Hepatocyte (in vitro differentiated cells): ENCODE measurements at regions not wholly inside any gene's neighbourhood (a gene's known extent, or its start where the extent isn't known, plus 50 kb on each side); places are given as distances from the start of the nearest gene placed in this dataset.

ENCODE experiments used
- DNase-seq: peaks from one replicate; pipeline ENCODE4 v3.0.0-alpha.2; 2016; ENCODE audit warnings: low spot score
- H2AFZ ChIP-seq: fragments of 200-600 bp; sonication (generic); 2 replicates; pipeline ENCODE4 v1.6.0; 2016; ENCODE audit warnings: antibody characterized with exemption, mild to moderate bottlenecking
- H3K27ac ChIP-seq: fragments of 200-600 bp; sonication (generic); 2 replicates; pipeline ENCODE4 v1.5.1; 2016; ENCODE audit warnings: mild to moderate bottlenecking
- H3K27me3 ChIP-seq: fragments of 200-600 bp; sonication (generic); 2 replicates; pipeline ENCODE4 v1.6.1; 2016
- H3K36me3 ChIP-seq: fragments of 200-600 bp; sonication (generic); replicated peaks from 2 replicates; pipeline ENCODE4 v1.5.1; 2016; ENCODE audit warnings: low read depth; ENCODE audit not compliant: insufficient read depth
- H3K4me1 ChIP-seq: fragments of 200-600 bp; sonication (generic); 2 replicates; pipeline ENCODE4 v1.5.1; 2016; ENCODE audit warnings: mild to moderate bottlenecking, moderate library complexity; ENCODE audit not compliant: insufficient read depth
- H3K4me2 ChIP-seq: fragments of 200-600 bp; sonication (generic); 2 replicates; pipeline ENCODE4 v1.6.0; 2016
- H3K4me3 ChIP-seq: fragments of 200-600 bp; sonication (generic); 2 replicates; pipeline ENCODE4 v1.5.1; 2016; ENCODE audit warnings: mild to moderate bottlenecking
- H3K79me2 ChIP-seq: fragments of 200-600 bp; sonication (generic); 2 replicates; pipeline ENCODE4 v1.6.0; 2017; ENCODE audit warnings: mild to moderate bottlenecking
- H3K9me2 ChIP-seq: fragments of 200-600 bp; sonication (generic); replicated peaks from 2 replicates; pipeline ENCODE4 v1.6.0; 2017; ENCODE audit warnings: mild to moderate bottlenecking; ENCODE audit not compliant: insufficient read depth
- H3K9me3 ChIP-seq: fragments of 200-600 bp; sonication (generic); 2 replicates; pipeline ENCODE4 v1.5.1; 2016; ENCODE audit warnings: low read depth, mild to moderate bottlenecking
- H4K20me1 ChIP-seq: fragments of 200-600 bp; sonication (generic); 2 replicates; pipeline ENCODE4 v1.6.0; 2016; ENCODE audit warnings: mild to moderate bottlenecking; ENCODE audit not compliant: insufficient read depth, poor library complexity, severe bottlenecking
- EZH2 ChIP-seq: fragments of 200-600 bp; sonication (generic); IDR thresholded peaks from 2 replicates; pipeline ENCODE4 v1.6.1; 2016; ENCODE audit warnings: antibody characterized with exemption, mild to moderate bottlenecking, borderline replicate concordance
- EZH2phosphoT487 ChIP-seq: fragments of 200-600 bp; sonication (generic); IDR thresholded peaks from one replicate; pipeline ENCODE4 v1.6.1; 2018; ENCODE audit warnings: antibody characterized with exemption, mild to moderate bottlenecking, low read depth, moderate library complexity; ENCODE audit not compliant: unreplicated experiment, severe bottlenecking
- WGBS: methylation state at CpG from one replicate; pipeline ENCODE4 v1.1.6; 2016; ENCODE audit warnings: low lambda C conversion rate; ENCODE audit errors: missing lambda C conversion rate; 5-methylcytosine and 5-hydroxymethylcytosine counted together
- TF ChIP-seq, protein P1 (sequence below): fragments of 200-600 bp; sonication (generic); IDR thresholded peaks from 2 replicates; pipeline ENCODE4 v1.5.1; 2016; ENCODE audit warnings: antibody characterized with exemption, mild to moderate bottlenecking; ENCODE audit not compliant: poor library complexity

- DNase-seq = no peak
- no peaks in the 10 kb centered on the region for H3K27me3 ChIP-seq
- no peak overlapping the region for H3K4me2 ChIP-seq
- no peak overlapping the region for H3K4me3 ChIP-seq
- H3K27ac ChIP-seq = no peak overlapping the region
- H3K9me2 ChIP-seq = no peaks in the 10 kb centered on the region
- no peaks in the 10 kb centered on the region for H3K9me3 ChIP-seq
- H2AFZ ChIP-seq = no peak overlapping the region
- no peaks in the 10 kb centered on the region for H3K79me2 ChIP-seq
- H3K36me3 ChIP-seq = no peaks in the 10 kb centered on the region
- 83% methylated on average over 4 of the region's 4 CpGs for WGBS
- TF ChIP-seq EZH2phosphoT487 (no peak), EZH2 (no peak)
- TF ChIP-seq, protein P1, sequence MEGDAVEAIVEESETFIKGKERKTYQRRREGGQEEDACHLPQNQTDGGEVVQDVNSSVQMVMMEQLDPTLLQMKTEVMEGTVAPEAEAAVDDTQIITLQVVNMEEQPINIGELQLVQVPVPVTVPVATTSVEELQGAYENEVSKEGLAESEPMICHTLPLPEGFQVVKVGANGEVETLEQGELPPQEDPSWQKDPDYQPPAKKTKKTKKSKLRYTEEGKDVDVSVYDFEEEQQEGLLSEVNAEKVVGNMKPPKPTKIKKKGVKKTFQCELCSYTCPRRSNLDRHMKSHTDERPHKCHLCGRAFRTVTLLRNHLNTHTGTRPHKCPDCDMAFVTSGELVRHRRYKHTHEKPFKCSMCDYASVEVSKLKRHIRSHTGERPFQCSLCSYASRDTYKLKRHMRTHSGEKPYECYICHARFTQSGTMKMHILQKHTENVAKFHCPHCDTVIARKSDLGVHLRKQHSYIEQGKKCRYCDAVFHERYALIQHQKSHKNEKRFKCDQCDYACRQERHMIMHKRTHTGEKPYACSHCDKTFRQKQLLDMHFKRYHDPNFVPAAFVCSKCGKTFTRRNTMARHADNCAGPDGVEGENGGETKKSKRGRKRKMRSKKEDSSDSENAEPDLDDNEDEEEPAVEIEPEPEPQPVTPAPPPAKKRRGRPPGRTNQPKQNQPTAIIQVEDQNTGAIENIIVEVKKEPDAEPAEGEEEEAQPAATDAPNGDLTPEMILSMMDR = no peak
- H4K20me1 ChIP-seq = no peaks in the 10 kb centered on the region
- H3K4me1 ChIP-seq = peaks cover 18% of the 10 kb centered on the region
Observed at GRCh38 chr10:78614267-78614666, 454.5 kb upstream of the ZMIZ1 start.

GRCh38 chr10:78614744-78615143 lies 454.0 kb upstream of the ZMIZ1 start:
- H3K9me2 ChIP-seq = no peaks in the 10 kb centered on the region
- no peak overlapping the region for H3K4me2 ChIP-seq
- no peaks in the 10 kb centered on the region for H3K27me3 ChIP-seq
- TF ChIP-seq, protein P1 = no peak
- no peak for TF ChIP-seq EZH2
- no peak for TF ChIP-seq EZH2phosphoT487
- no peak for DNase-seq
- H3K27ac ChIP-seq = no peak overlapping the region
- H3K79me2 ChIP-seq = no peaks in the 10 kb centered on the region
- peaks cover 23% of the 10 kb centered on the region for H3K4me1 ChIP-seq
- no peak overlapping the region for H3K4me3 ChIP-seq
- WGBS = 99% methylated on average over 3 of the region's 3 CpGs
- no peaks in the 10 kb centered on the region for H4K20me1 ChIP-seq
- no peak overlapping the region for H2AFZ ChIP-seq
- H3K9me3 ChIP-seq = no peaks in the 10 kb centered on the region
- no peaks in the 10 kb centered on the region for H3K36me3 ChIP-seq

- H3K79me2 ChIP-seq = no peaks in the 10 kb centered on the region
- H3K4me2 ChIP-seq = no peak overlapping the region
- H3K4me3 ChIP-seq = no peak overlapping the region
- DNase-seq = no peak
- no peak overlapping the region for H3K27ac ChIP-seq
- no peak overlapping the region for H2AFZ ChIP-seq
- H3K9me2 ChIP-seq = no peaks in the 10 kb centered on the region
- H3K9me3 ChIP-seq = no peaks in the 10 kb centered on the region
- TF ChIP-seq EZH2 (no peak), EZH2phosphoT487 (no peak)
- TF ChIP-seq, protein P1 = no peak
- peaks cover 34% of the 10 kb centered on the region for H3K4me1 ChIP-seq
- no peaks in the 10 kb centered on the region for H3K27me3 ChIP-seq
- no peaks in the 10 kb centered on the region for H3K36me3 ChIP-seq
- H4K20me1 ChIP-seq = no peaks in the 10 kb centered on the region
- 46% methylated on average over 4 of the region's 4 CpGs for WGBS
Observed at GRCh38 chr10:78616125-78616695, 452.6 kb upstream of the ZMIZ1 start.

DNA sequence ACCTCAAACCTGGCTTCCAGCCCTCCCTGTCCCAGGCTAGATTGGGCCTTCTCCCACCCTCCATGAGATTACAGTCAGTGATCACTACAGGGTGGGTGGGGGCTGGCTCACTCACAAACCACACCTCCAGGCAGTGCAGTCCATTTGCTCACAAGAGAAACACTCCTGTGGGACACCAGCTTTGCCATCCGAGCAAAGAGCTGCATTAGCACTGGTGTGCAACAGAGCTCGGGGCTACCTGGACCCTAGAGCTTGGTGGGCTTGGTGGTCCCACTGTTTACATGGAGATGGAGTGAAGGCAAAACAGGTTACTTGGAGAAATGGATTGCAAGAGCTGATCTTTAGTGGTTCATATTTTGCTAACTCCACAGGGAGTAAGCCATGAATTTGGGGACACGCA lies 451.7 kb upstream of the ZMIZ1 start:
- Histone ChIP-seq H3K4me1 (peaks cover 34% of the 10 kb centered on the region), H3K4me2 (no peak overlapping the region), H3K9me3 (no peaks in the 10 kb centered on the region), H2AFZ (no peak overlapping the region), H3K36me3 (no peaks in the 10 kb centered on the region), H3K9me2 (no peaks in the 10 kb centered on the region), H3K79me2 (no peaks in the 10 kb centered on the region), H4K20me1 (no peaks in the 10 kb centered on the region), H3K4me3 (no peak overlapping the region), H3K27ac (no peak overlapping the region), H3K27me3 (no peaks in the 10 kb centered on the region)
- TF ChIP-seq EZH2phosphoT487 = no peak
- TF ChIP-seq EZH2 = no peak
- TF ChIP-seq, protein P1 = no peak
- 92% methylated on average over 3 of the region's 3 CpGs for WGBS
- DNase-seq = no peak
